Iris pigment epithelial cell (primary cell): ENCODE measurements at regions not wholly inside any gene's neighbourhood (a gene's known extent, or its start where the extent isn't known, plus 50 kb on each side); places are given as distances from the start of the nearest gene placed in this dataset.

Experiments used
- DNase-seq: peaks from one replicate; pipeline ENCODE4 v3.0.0-alpha.2; 2011; ENCODE audit warnings: low read depth

GRCh38 chr9:93900971-93901861 lies 53.9 kb downstream of the BARX1 start:
- no peak for DNase-seq

GRCh38 chr9:93900436-93900819 lies 54.7 kb downstream of the BARX1 start:
- DNase-seq, result no peak

DNA sequence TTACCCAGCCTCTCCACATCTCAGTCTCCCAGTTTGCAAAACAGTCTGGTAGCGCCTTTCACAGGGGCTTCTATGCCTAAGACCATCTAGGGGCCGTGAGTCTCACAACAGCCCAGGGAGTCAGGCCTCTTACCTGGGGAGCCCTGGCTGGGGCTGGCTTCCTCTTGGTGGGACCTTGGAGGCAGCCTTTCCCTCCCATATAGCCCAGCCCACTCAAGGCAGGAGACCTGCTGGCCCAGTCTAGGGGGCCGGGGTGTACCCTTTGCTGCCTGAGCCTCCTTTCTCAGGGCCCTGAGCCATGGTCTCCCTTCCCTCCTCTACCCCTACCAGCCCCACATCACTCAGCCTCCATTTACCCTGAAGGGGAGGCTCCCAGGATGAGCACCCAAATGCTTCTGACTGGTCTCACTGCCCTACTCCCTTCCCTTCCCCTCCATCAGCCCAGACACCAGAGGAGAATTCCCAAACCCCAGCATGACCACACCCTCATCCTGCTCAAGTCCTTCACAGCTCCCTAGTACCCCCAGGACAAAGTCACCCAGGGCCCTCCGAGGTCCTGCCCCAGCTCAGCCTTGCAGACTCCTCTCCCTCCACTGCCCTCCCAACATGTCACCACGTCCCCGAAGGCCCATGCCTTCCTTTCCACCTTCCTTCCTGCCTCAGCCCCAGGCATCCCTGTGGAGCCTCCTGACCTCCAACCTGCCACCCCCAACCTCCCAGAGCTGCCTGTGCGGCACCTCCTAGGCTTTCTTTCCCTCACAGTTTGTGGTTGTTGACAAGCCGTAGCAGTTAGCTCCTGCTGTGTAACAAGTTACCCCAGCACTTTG lies 55.3 kb downstream of the BARX1 start:
- DNase-seq, result no peak

DNA sequence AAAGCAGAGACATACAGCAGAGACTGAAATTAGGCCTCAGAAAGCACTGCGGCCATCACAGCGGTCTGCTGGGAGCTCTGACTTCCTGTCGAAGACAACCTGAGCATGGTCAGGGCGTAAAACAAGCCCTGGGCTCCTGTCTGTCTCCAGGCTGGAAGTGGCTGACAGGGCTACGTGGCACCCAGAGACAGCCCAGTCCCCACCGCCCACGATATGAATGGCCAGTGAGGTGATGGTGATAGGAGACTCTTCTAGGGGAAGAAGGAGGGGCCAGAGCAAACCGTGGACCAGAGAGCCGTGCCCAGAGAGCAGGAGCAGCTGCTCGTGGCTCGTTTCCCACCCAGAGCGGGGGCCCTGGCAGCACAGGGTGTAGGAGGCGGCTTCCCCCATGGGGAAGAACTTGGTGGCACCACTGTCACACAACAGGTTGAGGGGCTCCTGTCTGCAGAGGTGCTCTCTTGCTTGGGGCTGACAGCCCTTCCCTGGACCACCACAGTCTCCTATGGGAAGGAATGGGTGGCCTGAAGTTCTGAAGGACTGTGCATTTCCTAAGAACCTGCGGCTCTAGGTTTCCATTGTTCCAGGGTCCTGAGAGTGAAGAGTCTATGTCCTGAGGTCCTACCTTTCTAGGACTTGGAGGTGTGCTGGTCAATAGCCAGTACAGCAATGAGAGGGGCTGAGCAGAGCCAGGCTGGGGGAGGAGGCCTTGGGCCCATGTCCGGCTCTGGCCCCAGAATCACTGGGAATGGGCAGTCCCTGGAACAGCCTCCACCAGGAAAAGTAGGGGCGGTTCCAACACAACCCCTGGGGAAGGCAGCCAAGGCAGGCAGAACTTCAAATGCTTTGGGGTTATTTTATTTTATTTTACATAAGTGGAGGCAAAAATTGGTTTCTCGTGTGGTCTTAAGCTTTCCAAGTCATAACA lies 56.4 kb downstream of the BARX1 start:
- no peak for DNase-seq

GRCh38 chr9:93898026-93898425 lies 57.1 kb downstream of the BARX1 start:
- no peak for DNase-seq

GRCh38 chr9:93897075-93897970 lies 57.8 kb downstream of the BARX1 start:
- DNase-seq, result no peak

GRCh38 chr9:93896496-93897033 lies 58.6 kb downstream of the BARX1 start:
- no peak for DNase-seq

DNA sequence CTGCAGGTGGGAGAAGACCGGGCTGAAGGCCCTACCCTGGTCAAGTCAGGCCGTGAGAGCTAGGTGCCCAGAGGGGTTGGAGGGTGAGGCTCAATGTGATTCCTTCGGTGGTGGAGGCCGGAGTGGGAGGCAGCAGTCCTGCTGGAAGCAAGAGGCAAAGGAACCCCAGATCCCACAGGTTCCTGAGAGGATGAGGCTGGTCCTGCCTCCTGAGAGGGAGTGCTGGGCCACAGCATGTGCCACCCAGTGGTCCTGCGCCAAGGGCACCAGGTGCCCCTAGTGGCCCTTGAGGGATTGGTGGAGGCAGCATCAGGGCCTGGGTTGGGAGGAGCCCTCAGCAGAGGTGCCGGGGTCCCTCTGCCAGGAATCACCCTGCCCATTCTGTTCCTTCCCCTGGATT lies 59.1 kb downstream of the BARX1 start:
- DNase-seq, result no peak

DNA sequence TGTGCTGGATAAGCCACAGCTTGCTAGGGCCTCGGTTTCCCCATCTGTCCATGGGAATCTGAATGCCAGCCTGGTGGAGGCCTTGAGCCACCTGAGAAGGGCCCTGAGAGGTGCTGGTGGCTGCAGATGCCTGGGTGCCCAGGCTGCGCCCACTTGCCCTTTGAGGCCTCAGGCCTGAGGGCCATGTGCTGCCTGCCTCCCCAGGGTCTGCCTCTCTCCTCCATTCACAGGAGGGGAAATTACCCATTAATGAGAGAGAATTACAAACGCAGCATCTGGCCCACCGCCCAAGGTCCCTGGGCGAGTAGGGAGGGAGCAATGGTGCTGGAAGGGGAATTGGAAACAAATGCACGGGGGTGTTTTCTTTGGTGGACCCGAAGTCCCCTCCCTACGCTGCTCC lies 59.6 kb downstream of the BARX1 start:
- DNase-seq, result no peak

DNA sequence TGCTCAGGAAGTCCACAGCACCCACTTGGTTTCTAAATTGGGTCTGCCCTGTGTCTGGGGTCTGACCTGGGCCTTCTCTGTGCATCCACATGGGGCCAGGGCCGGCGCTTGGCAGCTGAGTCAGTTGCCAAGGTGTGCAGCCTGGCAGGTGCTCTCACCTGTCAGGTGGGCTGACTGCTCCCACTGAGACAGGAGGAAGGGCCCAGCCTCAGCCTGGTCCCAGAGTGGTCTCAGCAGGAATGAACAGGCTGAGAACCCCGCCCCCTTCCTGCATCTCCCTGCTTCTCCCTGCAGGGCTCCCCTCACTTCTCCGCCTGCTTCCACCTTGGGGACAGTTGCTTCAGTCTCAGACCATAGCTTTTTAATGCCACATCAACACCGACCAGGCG lies 60.5 kb downstream of the BARX1 start:
- DNase-seq, result no peak

DNA sequence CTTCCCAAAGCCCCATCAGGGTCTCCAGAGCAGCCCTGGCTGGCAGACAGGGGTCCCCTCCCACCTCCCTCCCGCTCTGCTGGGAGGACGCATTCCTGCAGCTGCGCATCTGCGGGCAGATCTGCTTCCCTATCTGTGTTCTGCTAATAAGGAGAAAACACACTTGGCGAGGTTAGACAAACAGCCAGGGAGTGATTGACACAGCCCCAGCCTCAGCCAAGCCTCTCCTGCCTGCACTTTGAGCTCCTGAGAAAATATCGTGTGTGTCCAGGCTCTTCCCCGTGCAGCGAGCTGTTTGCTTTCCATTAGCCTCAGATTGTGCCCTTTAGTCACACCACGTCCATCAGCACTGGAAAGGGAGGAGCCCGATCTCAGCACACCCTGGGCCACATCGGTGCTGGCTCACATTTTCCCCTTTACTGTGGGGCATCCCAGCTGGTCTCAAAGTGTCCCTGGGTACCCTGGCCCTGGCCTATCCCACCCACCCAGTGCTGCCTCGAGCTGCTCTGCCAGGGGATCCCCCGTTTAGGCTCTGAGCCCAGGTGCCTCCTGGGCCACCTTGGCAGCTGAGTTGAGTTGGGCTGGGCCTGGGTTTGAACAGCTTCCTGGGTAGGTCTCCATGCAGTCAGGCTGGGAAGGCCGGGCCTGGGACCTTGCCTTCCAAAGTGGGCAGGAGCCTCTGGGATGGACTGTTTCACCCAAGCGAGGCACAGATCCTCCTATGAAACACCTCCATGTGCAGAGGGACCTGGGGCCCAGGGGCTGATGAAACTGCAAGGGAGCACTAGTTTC lies 61.1 kb downstream of the BARX1 start:
- DNase-seq, result no peak

DNA sequence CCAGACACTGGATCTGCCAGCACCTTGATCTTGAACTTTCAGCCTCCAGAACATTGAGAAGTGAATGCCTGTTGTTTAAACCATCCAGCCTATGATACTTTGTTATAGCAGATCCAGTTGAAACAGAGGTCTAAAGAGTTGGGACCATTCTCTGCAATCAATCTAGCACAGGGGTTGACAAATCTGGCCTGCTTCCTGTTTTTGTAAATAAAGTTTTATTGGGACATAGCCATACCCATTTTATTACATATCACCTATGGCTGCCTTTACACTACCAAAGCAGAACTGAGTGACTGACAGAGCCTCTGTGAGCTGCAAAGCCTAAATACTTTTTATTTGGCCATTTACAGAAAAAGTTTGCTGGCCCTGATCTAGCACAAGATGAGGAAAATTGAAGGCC lies 62.0 kb downstream of the BARX1 start:
- DNase-seq, result no peak

GRCh38 chr9:93892748-93893147 lies 62.4 kb downstream of the BARX1 start:
- no peak for DNase-seq

DNA sequence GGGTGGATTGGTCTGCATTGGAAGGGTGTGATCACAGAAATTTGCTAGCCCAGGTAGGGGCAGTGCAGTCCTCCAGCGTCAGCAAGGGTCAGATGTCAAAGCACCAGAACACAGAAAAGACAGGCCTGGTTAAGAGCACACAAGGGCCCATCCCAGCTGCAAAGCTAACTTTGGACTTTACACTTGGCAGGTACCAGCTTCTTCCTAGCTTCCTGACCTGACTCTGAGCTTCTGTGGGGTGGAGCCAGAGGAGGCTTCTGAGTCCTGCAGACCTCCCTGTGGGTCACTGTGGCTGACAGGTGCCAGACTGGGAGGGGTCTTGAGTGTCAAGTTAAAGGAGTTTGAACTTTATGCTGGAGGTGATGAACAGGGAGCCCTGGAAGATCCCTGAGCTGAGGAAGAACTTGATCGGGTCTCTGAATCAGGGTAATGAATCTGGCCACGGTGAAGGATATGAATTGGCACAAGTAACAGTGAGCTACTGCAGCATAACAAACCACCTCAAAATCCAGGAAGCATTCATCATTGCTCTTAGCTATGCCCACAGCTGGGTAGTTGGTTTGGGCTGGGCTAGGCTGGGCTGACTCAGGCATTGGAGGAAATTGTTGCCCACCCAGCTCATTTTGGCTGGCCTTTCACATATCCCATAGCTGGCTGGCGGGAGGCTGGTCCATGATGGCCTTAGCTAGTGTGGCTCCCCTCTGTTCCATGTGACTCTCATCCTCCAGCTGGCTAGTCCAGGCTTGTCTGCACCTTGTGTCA lies 63.4 kb downstream of the BARX1 start:
- DNase-seq, result no peak

DNA sequence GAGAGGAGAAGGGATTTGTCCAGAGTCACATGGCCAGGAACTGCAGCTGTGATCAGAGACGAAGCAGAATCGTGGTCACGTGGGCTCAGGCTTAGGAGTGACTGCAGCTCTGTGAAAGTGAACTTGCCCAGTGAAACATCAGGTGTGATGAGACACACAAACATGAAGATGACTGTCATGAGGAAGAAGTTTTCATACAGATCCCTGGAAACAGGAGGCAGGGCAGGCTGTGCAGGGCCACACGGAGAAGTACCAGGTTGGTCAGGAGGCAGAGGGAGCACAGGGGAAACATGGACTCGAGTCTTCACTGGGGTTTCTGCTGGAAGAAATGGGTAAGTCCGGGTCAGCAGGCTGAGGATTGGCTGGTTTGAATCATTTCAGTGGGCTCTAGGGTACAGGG lies 64.1 kb downstream of the BARX1 start:
- no peak for DNase-seq

GRCh38 chr9:93890436-93890935 lies 64.7 kb downstream of the BARX1 start:
- DNase-seq, result no peak

- no peak for DNase-seq
Observed at GRCh38 chr9:93886911-93887310, 68.2 kb downstream of the BARX1 start.

DNA sequence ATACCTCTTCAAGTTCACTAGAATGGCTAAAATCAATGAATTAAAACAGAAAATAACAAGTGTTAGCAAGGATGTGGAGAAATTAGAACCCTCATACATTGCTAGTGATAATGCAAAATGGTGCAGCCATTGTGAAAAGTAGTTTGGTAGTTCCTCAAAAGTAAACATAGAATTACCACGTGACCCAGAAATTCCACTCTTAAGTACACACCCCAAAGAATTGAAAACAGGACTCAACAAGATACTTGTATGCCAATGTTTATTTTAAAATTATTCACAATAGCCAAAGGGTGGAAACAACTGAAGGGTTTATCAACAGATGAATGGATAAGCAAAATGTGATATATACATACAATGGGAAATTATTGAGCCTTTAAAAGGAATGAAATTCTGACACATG lies 70.3 kb downstream of the BARX1 start:
- DNase-seq, result no peak
